Body of pancreas (tissue), 4 donors: ENCODE measurements at regions not wholly inside any gene's neighbourhood (a gene's known extent, or its start where the extent isn't known, plus 50 kb on each side); places are given as distances from the start of the nearest gene placed in this dataset.
A peak's percentile ranks its signal among the peaks of the same experiment; 100 is the strongest.

ENCODE experiments used
- ATAC-seq: fragments of 150-250 bp; one replicate; pipeline ENCODE4 v1.9.1; 2016
- DNase-seq, 4 donors: peaks; one replicate each; pipeline ENCODE4 v3.0.0-alpha.2; 2019
- H3K27ac ChIP-seq, 4 donors: fragments of 200-600 bp; sonication (generic); 1 replicate in 3 of 4; 2 replicates in 1 of 4; pipeline versions ENCODE4 v1.5.1 to v1.6.1; 2016 to 2019; ENCODE audit warnings: mild to moderate bottlenecking in 1 of 4, mixed read lengths in 1 of 4, moderate library complexity in 1 of 4
- H3K27me3 ChIP-seq, 2 donors: fragments of 200-600 bp; sonication (generic); one replicate each; pipeline ENCODE4 v1.6.0; 2016; ENCODE audit warnings: mild to moderate bottlenecking in 1 of 2
- H3K36me3 ChIP-seq, 2 donors: fragments of 200-600 bp; sonication (generic); replicated peaks in 1 of 2; 2 replicates each; pipeline ENCODE4 v1.5.1; 2016; ENCODE audit warnings: low read depth in 2 of 2; ENCODE audit not compliant: insufficient read depth in 1 of 2
- H3K4me1 ChIP-seq: fragments of 200-600 bp; sonication (generic); one replicate; pipeline ENCODE4 v1.6.0; 2016
- H3K4me3 ChIP-seq, 2 donors: fragments of 200-600 bp; sonication (generic); 1 replicate in 1 of 2; 2 replicates in 1 of 2; pipeline ENCODE4 v1.5.1; 2016 to 2019
- H3K9me3 ChIP-seq, 3 donors: fragments of 200-600 bp; sonication (generic); 1 replicate in 2 of 3; 2 replicates in 1 of 3; pipeline ENCODE4 v1.5.1; 2016
- CTCF ChIP-seq, 7 experiments: fragments of 450-650 bp in 4 of 7; fragments of 200-600 bp in 3 of 7; sonication (generic) in 3 of 7; IDR thresholded peaks; one replicate each; pipeline ENCODE4 v1.5.1; 2016 to 2019; ENCODE audit warnings: antibody characterized with exemption in 7 of 7
- POLR2A ChIP-seq, 3 donors: fragments of 450-650 bp; IDR thresholded peaks; one replicate each; pipeline ENCODE4 v1.6.1; 2016; ENCODE audit warnings: antibody characterized with exemption in 3 of 3, mild to moderate bottlenecking in 2 of 3
- WGBS, 2 donors: methylation state at CpG; one replicate each; pipeline ENCODE4 v1.1.5; 2017; 5-methylcytosine and 5-hydroxymethylcytosine counted together
- intact Hi-C: fragments of 100-400 bp; cut with DNase I; formaldehyde crosslinking; loops from one replicate; pipeline ENCODE4 v1.15.1; 2023

- intact Hi-C loops = no loop called here
- Histone ChIP-seq H3K36me3 (no peaks in the 10 kb centered on the region), H3K27me3 (no peaks in the 10 kb centered on the region), H3K9me3 (no peaks in the 10 kb centered on the region), H3K4me3 (no peak overlapping the region), H3K27ac (no peak overlapping the region), H3K4me1 (peaks cover 24% of the 10 kb centered on the region)
- WGBS, 2 donors = 81 to 95% methylated on average over 3 of the region's 3 CpGs
- no peak for TF ChIP-seq POLR2A (IDR thresholded peaks at IDR 0.05)
- TF ChIP-seq CTCF (IDR thresholded peaks at IDR 0.05) = no peak
- no peak for ATAC-seq
- no peak for DNase-seq
Observed at GRCh38 chr5:123813264-123813663, 301.3 kb downstream of the CSNK1G3 start.

DNA sequence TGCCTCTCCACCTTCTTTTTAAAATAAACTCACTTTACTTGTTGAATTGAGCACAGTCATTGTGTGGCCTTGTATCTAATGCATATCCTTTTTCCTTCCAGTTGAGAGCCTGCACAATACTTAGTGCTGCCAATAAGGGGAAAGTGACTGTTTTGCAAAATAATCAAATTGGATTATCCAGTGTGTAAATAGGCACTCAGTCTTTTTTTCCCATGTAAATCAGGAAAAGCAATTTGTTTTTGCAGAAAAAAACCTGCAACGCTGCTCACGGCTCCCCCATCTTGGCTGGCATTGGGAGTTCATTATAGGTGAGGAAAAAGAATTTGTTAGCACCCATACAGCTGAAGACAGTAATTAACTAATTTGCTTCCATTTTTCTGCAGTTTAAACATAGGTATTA, 299.9 kb downstream of the CSNK1G3 start:
- TF ChIP-seq POLR2A (IDR thresholded peaks at IDR 0.05) = no peak
- TF ChIP-seq CTCF (IDR thresholded peaks at IDR 0.05) = no peak
- H3K4me3 ChIP-seq = no peak overlapping the region
- H3K27me3 ChIP-seq = no peaks in the 10 kb centered on the region
- peaks cover 14% of the 10 kb centered on the region for H3K4me1 ChIP-seq
- intact Hi-C loops = no loop called here
- no peak for DNase-seq
- H3K9me3 ChIP-seq = no peaks in the 10 kb centered on the region
- no peak for ATAC-seq
- WGBS, 2 donors = 89 to 97% methylated on average over 2 of the region's 2 CpGs
- no peaks in the 10 kb centered on the region for H3K36me3 ChIP-seq
- H3K27ac ChIP-seq = no peak overlapping the region

DNA sequence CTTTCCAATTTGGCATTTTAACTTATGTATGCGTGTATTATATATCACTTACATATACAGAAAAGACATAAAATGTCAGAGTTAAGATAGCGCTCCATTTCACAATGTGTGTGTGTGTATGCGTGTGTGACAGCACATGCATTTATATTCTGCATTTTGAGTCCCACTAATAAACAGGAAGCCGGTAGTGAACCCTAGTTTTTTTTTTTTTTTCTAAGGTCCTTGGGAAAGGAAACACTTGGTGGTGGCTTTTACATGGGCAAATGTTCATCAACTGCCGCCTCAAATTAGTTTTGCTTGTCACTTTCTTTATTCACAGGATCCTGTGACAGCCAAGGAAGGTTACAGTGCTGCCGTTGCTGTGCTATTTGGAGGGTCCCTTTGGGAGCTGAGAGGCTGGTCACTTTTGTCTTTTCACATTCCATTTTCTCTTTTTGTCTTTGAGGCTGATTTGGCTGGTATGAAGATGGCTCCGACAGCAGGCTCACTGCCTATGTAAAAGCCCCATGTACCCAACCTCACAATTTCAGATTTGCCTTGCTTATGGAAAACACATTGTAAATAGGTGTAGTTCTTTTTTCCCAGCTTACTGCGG, 298.9 kb downstream of the CSNK1G3 start:
- WGBS, 2 donors = 79 to 86% methylated on average over 8 of the region's 8 CpGs
- no peak overlapping the region for H3K4me3 ChIP-seq
- ATAC-seq = no peak
- H3K27ac ChIP-seq = peak overlapping the region in 1 of 4 donors; percentile 56
- no peak for DNase-seq
- peaks cover 14% of the 10 kb centered on the region for H3K4me1 ChIP-seq
- H3K27me3 ChIP-seq = no peaks in the 10 kb centered on the region
- intact Hi-C loops = no loop called here
- no peaks in the 10 kb centered on the region for H3K36me3 ChIP-seq
- no peaks in the 10 kb centered on the region for H3K9me3 ChIP-seq
- no peak for TF ChIP-seq CTCF (IDR thresholded peaks at IDR 0.05)

GRCh38 chr5:123810253-123810652, 298.3 kb downstream of the CSNK1G3 start:
- TF ChIP-seq CTCF (IDR thresholded peaks at IDR 0.05) = no peak
- no peak for TF ChIP-seq POLR2A (IDR thresholded peaks at IDR 0.05)
- ATAC-seq = peak; percentile 21
- Histone ChIP-seq H3K27ac (peak overlapping the region in 3 of 4 donors; percentile 6 to 56 (median 47)), H3K36me3 (no peaks in the 10 kb centered on the region), H3K4me3 (no peak overlapping the region), H3K27me3 (no peaks in the 10 kb centered on the region), H3K4me1 (peaks cover 14% of the 10 kb centered on the region), H3K9me3 (no peaks in the 10 kb centered on the region)
- DNase-seq = peak in 1 of 4 donors; percentile 3
- 47 to 51% methylated on average over 4 of the region's 4 CpGs for WGBS, 2 donors
- intact Hi-C loops = no loop called here

DNA sequence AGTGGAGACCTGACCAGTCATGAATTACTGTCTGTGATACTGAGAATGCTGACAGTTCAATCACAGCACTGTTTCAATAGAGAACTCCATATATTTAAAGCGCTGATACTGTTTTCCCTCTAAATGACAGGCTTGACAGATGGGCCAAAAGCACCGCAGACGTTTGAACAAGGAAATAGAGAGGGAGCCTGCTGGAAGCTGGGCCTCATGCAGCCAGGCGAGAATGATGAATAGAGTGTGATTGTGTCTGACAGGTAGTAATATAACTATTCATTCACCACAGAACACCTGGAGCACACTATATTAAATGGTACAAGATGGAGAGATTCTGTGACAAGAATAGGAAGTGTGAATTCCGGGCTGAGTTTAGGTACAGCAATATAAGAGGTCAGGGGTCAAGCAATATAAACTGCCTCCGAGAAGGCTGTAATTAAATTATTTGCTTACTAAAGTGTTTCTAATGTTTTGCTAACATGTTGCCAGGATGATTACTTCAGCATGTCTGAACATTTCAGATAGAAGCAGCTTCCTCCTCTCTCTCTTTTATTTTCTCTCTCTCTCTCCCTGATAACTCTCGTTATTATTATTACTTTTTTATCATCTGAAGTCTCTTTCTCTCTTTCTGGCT, 297.7 kb downstream of the CSNK1G3 start:
- H3K4me3 ChIP-seq = no peak overlapping the region
- H3K27ac ChIP-seq = peak overlapping the region in 3 of 4 donors; percentile 6 to 56 (median 47)
- intact Hi-C loops = no loop called here

More for the DNA sequence above, 297.7 kb downstream of the CSNK1G3 start:
- H3K27me3 ChIP-seq = no peaks in the 10 kb centered on the region
- no peaks in the 10 kb centered on the region for H3K36me3 ChIP-seq
- DNase-seq = peak; percentile 14 to 33 (median 23)
- TF ChIP-seq CTCF (IDR thresholded peaks at IDR 0.05) (no peak), POLR2A (IDR thresholded peaks at IDR 0.05) (no peak)
- ATAC-seq = peak; percentile 65
- peaks cover 8% of the 10 kb centered on the region for H3K4me1 ChIP-seq
- WGBS, 2 donors = 48 to 50% methylated on average over 7 of the region's 7 CpGs
- H3K9me3 ChIP-seq = no peaks in the 10 kb centered on the region
